A549 (cell line): ENCODE measurements at regions not wholly inside any gene's neighbourhood (a gene's known extent, or its start where the extent isn't known, plus 50 kb on each side); places are given as distances from the start of the nearest gene placed in this dataset.

ENCODE experiments used
- ATAC-seq, 2 experiments: fragments of 200-7000 bp in 1 of 2; fragments of >200 bp in 1 of 2; cut with Nextera tagmentation in 1 of 2; cut with Tn5 transposase in 1 of 2; 3 replicates each; pipeline versions ENCODE4 v1.8.0 to v1.9.1; 2018 to 2020; ENCODE audit warnings: mild to moderate bottlenecking in 1 of 2, moderate library complexity in 1 of 2
- CTCF ChIA-PET: fragments of 300-600 bp; sonication (Branson Sonifier 250); formaldehyde crosslinking; extraction: SDS; loops from one replicate; lab custom pipeline; 2021; ENCODE audit warnings: antibody characterized with exemption, inconsistent platforms; lab: Yijun Ruan, JAX
- POLR2A ChIA-PET: fragments of 350-600 bp; formaldehyde crosslinking; extraction: SDS; loops from one replicate; lab custom pipeline; 2021; ENCODE audit warnings: antibody characterized with exemption, inconsistent platforms; lab: Yijun Ruan, JAX
- DNase-seq, 2 experiments: peaks; one replicate each; pipeline versions ENCODE4 v3.0.0 to v3.0.0-alpha.2; 2011 to 2016; ENCODE audit warnings: low read depth in 1 of 2, low spot score in 1 of 2
- FAIRE-seq: peaks from 2 replicates; lab custom pipeline; 2011; peaks lifted over from hg19 to GRCh38; lab: Jason Lieb, UNC
- H3K27ac ChIP-seq, 2 experiments: fragments of >200 bp; sonication (Bioruptor Twin); formaldehyde crosslinking; 3 replicates each; pipeline ENCODE4 v1.5.1; 2016 to 2017
- H3K4me1 ChIP-seq: fragments of >200 bp; sonication (Bioruptor Twin); formaldehyde crosslinking; 3 replicates; pipeline ENCODE4 v1.6.1; 2016
- H3K4me2 ChIP-seq: fragments of >200 bp; sonication (Bioruptor Twin); formaldehyde crosslinking; 3 replicates; pipeline ENCODE4 v1.6.1; 2016
- H3K4me3 ChIP-seq: fragments of >200 bp; sonication (Bioruptor Twin); formaldehyde crosslinking; 3 replicates; pipeline ENCODE4 v1.5.1; 2016
- H3K9me3 ChIP-seq: fragments of >200 bp; sonication (Bioruptor Twin); formaldehyde crosslinking; 3 replicates; pipeline ENCODE4 v1.6.1; 2016
- CBX8 ChIP-seq: fragments of 200-600 bp; sonication (generic); IDR thresholded peaks from 2 replicates; pipeline ENCODE4 v1.6.1; 2016
- CHD2 ChIP-seq: fragments of 150-350 bp; IDR thresholded peaks from 2 replicates; pipeline ENCODE4 v1.6.1; 2014; ENCODE audit warnings: low read length; ENCODE audit not compliant: partially characterized antibody
- E2F6 ChIP-seq: IDR thresholded peaks from 2 replicates; pipeline ENCODE4 v1.6.1; 2012; ENCODE audit warnings: low read depth, borderline replicate concordance
- EHF ChIP-seq: fragments of 250-450 bp; sonication (Bioruptor Pico); IDR thresholded peaks from 2 replicates; pipeline ENCODE4 v1.5.0; 2020; ENCODE audit warnings: mild to moderate bottlenecking
- EHMT2 ChIP-seq: fragments of 200-600 bp; sonication (generic); IDR thresholded peaks from 2 replicates; pipeline ENCODE4 v1.6.1; 2016; ENCODE audit warnings: antibody characterized with exemption, low read depth, mild to moderate bottlenecking, moderate library complexity
- FOXS1 ChIP-seq: fragments of 250-450 bp; sonication (Bioruptor Pico); IDR thresholded peaks from 2 replicates; pipeline ENCODE4 v1.5.0; 2020; ENCODE audit warnings: mild to moderate bottlenecking, moderate library complexity
- HOXA7 ChIP-seq: fragments of 250-450 bp; sonication (Bioruptor Pico); IDR thresholded peaks from 2 replicates; pipeline ENCODE4 v1.5.0; 2020; ENCODE audit warnings: mild to moderate bottlenecking, moderate library complexity
- HOXB5 ChIP-seq: fragments of 250-450 bp; sonication (Bioruptor Pico); IDR thresholded peaks from 2 replicates; pipeline ENCODE4 v1.5.0; 2020; ENCODE audit warnings: mild to moderate bottlenecking, moderate library complexity
- JUN ChIP-seq, 2 experiments: fragments of >200 bp; sonication (Bioruptor Twin); formaldehyde crosslinking; IDR thresholded peaks; 2 replicates in 1 of 2; 3 replicates in 1 of 2; pipeline ENCODE4 v1.6.1; 2016 to 2017
- KDM5A ChIP-seq: fragments of 200-600 bp; sonication (generic); IDR thresholded peaks from 2 replicates; pipeline ENCODE4 v1.6.1; 2016; ENCODE audit warnings: antibody characterized with exemption, mild to moderate bottlenecking
- MAFK ChIP-seq: fragments of 450-650 bp; IDR thresholded peaks from 2 replicates; pipeline ENCODE4 v1.6.1; 2014; ENCODE audit not compliant: partially characterized antibody
- PHF8 ChIP-seq: fragments of 200-600 bp; sonication (generic); IDR thresholded peaks from 2 replicates; pipeline ENCODE4 v1.6.1; 2016; ENCODE audit warnings: low read depth, mild to moderate bottlenecking, antibody characterized with exemption, moderate library complexity, borderline replicate concordance
- POLR2A ChIP-seq: IDR thresholded peaks from 2 replicates; pipeline ENCODE4 v1.6.1; 2012; ENCODE audit warnings: mild to moderate bottlenecking, low read length
- RAD21 ChIP-seq, 2 experiments: fragments of >200 bp in 1 of 2; sonication (Bioruptor Twin) in 1 of 2; formaldehyde crosslinking in 1 of 2; IDR thresholded peaks in 1 of 2; conservative IDR thresholded peaks in 1 of 2; 2 replicates in 1 of 2; 3 replicates in 1 of 2; pipeline ENCODE4 v1.6.1; 2012 to 2018; ENCODE audit warnings: inconsistent platforms in 1 of 2
- RARB ChIP-seq: fragments of 250-450 bp; sonication (Bioruptor Pico); IDR thresholded peaks from 2 replicates; pipeline ENCODE4 v1.8.0; 2021; ENCODE audit warnings: mild to moderate bottlenecking, moderate library complexity
- RCOR1 ChIP-seq: fragments of 150-350 bp; IDR thresholded peaks from 2 replicates; pipeline ENCODE4 v1.6.1; 2014; ENCODE audit warnings: antibody characterized with exemption, low read length, low read depth
- USF2 ChIP-seq: fragments of 450-650 bp; IDR thresholded peaks from 2 replicates; pipeline ENCODE4 v1.6.1; 2014; ENCODE audit warnings: antibody characterized with exemption
- ZC3H11A ChIP-seq: fragments of 450-650 bp; IDR thresholded peaks from 2 replicates; pipeline ENCODE4 v1.6.1; 2014; ENCODE audit warnings: antibody characterized with exemption, mild to moderate bottlenecking
- ZFP36 ChIP-seq: fragments of 450-650 bp; IDR thresholded peaks from 2 replicates; pipeline ENCODE4 v1.6.1; 2014; ENCODE audit warnings: borderline replicate concordance; ENCODE audit not compliant: partially characterized antibody
- ZNF302 ChIP-seq: fragments of 250-450 bp; sonication (Bioruptor Pico); IDR thresholded peaks from 2 replicates; pipeline ENCODE4 v1.9.0; 2021; ENCODE audit warnings: inconsistent platforms, mild to moderate bottlenecking, moderate library complexity
- WGBS: methylation state at CpG from one replicate; pipeline ENCODE4 v1.1.6; 2017; ENCODE audit errors: missing lambda C conversion rate; 5-methylcytosine and 5-hydroxymethylcytosine counted together
- TF ChIP-seq, protein P1 (sequence below): fragments of 250-450 bp; sonication (Bioruptor Pico); IDR thresholded peaks from 2 replicates; pipeline ENCODE4 v1.5.0; 2021; ENCODE audit warnings: mild to moderate bottlenecking, moderate library complexity, borderline replicate concordance
- TF ChIP-seq, protein P2 (sequence below): fragments of 200-600 bp; sonication (generic); IDR thresholded peaks from 2 replicates; pipeline ENCODE4 v1.6.1; 2016; ENCODE audit warnings: antibody characterized with exemption, mild to moderate bottlenecking, moderate library complexity

DNA sequence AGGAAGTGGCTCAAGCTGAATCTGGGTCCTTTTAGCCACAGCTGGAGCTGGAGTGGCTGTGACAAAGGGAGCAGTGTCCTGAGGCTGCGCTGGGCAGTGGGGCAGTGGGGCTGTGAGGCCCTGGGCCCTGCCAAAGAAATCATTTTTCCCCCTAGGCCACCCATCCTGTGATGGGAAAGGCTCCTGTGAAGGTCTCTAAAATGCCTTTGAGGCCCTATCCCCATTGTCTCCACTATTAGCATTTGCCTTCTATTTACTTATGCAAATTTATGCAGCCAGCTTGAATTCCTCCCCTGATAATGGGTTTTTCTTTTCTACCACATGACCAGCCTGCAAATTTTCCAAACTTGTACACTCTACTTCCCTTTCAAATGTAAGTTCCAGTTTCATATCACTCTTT, 539.2 kb downstream of the MEI4 start (continued):
- TF ChIP-seq E2F6 (no peak), RCOR1 (no peak), KDM5A (no peak)

DNA sequence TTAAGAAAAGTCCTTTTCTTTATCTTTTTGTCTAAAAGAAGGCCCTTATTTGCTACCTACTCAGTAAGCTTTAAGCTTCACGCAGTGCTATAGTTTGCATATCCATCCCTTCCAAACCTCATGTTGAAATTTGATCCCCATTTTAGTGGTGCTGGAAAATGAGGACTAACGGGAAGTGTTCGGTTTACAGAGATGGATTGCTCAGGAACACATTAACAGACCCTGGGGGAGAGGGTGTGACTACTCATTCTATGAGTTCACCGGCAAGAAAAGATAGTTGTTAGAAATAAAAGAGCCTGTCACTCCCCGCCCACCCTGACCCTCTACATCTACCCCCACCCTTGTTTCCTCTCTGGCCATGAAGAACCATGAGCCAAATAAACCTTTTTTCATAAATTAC, 546.2 kb downstream of the MEI4 start:
- no peak for ATAC-seq
- Histone ChIP-seq H3K9me3 (no peaks in the 10 kb centered on the region), H3K27ac (no peak overlapping the region), H3K4me2 (no peak overlapping the region), H3K4me3 (no peak overlapping the region), H3K4me1 (no peaks in the 10 kb centered on the region)
- no peak for FAIRE-seq
- WGBS = 8% methylated on average over 5 of the region's 5 CpGs
- ChIA-PET POLR2A (no interaction called here), CTCF (no interaction called here)
- DNase-seq = no peak
- TF ChIP-seq ZC3H11A (no peak), CHD2 (no peak), HOXB5 (no peak), POLR2A (no peak), CBX8 (no peak), EHMT2 (no peak), RAD21 (conservative IDR thresholded peaks at IDR 0.05 in 1 of 2, IDR thresholded peaks at IDR 0.05 in 1 of 2) (no peak), FOXS1 (CRISPR knock-in tag) (no peak), RARB (CRISPR knock-in tag) (no peak), ZNF302 (CRISPR knock-in tag) (no peak), KDM5A (no peak), USF2 (no peak), EHF (CRISPR knock-in tag) (no peak), MAFK (no peak), PHF8 (no peak), ZFP36 (no peak), JUN (IDR thresholded peaks at IDR 0.05) (no peak), HOXA7 (CRISPR knock-in tag) (no peak)
- TF ChIP-seq, protein P1, sequence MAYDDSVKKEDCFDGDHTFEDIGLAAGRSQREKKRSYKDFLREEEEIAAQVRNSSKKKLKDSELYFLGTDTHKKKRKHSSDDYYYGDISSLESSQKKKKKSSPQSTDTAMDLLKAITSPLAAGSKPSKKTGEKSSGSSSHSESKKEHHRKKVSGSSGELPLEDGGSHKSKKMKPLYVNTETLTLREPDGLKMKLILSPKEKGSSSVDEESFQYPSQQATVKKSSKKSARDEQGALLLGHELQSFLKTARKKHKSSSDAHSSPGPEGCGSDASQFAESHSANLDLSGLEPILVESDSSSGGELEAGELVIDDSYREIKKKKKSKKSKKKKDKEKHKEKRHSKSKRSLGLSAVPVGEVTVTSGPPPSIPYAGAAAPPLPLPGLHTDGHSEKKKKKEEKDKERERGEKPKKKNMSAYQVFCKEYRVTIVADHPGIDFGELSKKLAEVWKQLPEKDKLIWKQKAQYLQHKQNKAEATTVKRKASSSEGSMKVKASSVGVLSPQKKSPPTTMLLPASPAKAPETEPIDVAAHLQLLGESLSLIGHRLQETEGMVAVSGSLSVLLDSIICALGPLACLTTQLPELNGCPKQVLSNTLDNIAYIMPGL (CRISPR knock-in tag) = no peak
- TF ChIP-seq, protein P2, sequence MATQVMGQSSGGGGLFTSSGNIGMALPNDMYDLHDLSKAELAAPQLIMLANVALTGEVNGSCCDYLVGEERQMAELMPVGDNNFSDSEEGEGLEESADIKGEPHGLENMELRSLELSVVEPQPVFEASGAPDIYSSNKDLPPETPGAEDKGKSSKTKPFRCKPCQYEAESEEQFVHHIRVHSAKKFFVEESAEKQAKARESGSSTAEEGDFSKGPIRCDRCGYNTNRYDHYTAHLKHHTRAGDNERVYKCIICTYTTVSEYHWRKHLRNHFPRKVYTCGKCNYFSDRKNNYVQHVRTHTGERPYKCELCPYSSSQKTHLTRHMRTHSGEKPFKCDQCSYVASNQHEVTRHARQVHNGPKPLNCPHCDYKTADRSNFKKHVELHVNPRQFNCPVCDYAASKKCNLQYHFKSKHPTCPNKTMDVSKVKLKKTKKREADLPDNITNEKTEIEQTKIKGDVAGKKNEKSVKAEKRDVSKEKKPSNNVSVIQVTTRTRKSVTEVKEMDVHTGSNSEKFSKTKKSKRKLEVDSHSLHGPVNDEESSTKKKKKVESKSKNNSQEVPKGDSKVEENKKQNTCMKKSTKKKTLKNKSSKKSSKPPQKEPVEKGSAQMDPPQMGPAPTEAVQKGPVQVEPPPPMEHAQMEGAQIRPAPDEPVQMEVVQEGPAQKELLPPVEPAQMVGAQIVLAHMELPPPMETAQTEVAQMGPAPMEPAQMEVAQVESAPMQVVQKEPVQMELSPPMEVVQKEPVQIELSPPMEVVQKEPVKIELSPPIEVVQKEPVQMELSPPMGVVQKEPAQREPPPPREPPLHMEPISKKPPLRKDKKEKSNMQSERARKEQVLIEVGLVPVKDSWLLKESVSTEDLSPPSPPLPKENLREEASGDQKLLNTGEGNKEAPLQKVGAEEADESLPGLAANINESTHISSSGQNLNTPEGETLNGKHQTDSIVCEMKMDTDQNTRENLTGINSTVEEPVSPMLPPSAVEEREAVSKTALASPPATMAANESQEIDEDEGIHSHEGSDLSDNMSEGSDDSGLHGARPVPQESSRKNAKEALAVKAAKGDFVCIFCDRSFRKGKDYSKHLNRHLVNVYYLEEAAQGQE = no peak
